Activated T-helper 1 cell treated with anti-CD3 and anti-CD28 coated beads, Interleukin-12 subunit alpha, Interleukin-12 subunit beta, Interleukin-2, Interleukin-4 antibody, amounts not matched to agents 30 ng/mL and 10 ng/mL and 1 ng/mL, durations not matched to agents 14 hours and 24 hours and 36 hours (primary cell): ENCODE measurements at regions not wholly inside any gene's neighbourhood (a gene's known extent, or its start where the extent isn't known, plus 50 kb on each side); places are given as distances from the start of the nearest gene placed in this dataset.

ENCODE experiments used
- DNase-seq: peaks from one replicate; pipeline ENCODE4 v3.0.0; 2021; ENCODE audit warnings: low spot score
- H3K27ac Mint-ChIP-seq: one replicate; pipeline ENCODE4 v1.8.0; 2021; ENCODE audit warnings: mild to moderate bottlenecking, mixed read lengths
- H3K27me3 Mint-ChIP-seq: one replicate; pipeline ENCODE4 v1.8.0; 2022; ENCODE audit warnings: mild to moderate bottlenecking, moderate library complexity, mixed read lengths; ENCODE audit not compliant: insufficient read depth
- H3K36me3 Mint-ChIP-seq: one replicate; pipeline ENCODE4 v1.8.0; 2021; ENCODE audit warnings: low read depth, mixed read lengths
- H3K4me1 Mint-ChIP-seq: one replicate; pipeline ENCODE4 v1.8.0; 2021; ENCODE audit warnings: low read depth, mixed read lengths
- H3K4me3 Mint-ChIP-seq: one replicate; pipeline ENCODE4 v1.8.0; 2021; ENCODE audit warnings: mild to moderate bottlenecking, moderate library complexity, mixed read lengths
- H3K9me3 Mint-ChIP-seq: one replicate; pipeline ENCODE4 v1.8.0; 2021; ENCODE audit warnings: mixed read lengths
- intact Hi-C: fragments of 100-400 bp; cut with micrococcal nuclease; formaldehyde crosslinking; loops from one replicate; pipeline ENCODE4 v1.15.1; 2024

- H3K4me3 Mint-ChIP-seq, result no peak overlapping the region
- H3K4me1 Mint-ChIP-seq, result no peaks in the 10 kb centered on the region
- H3K9me3 Mint-ChIP-seq, result no peaks in the 10 kb centered on the region
- H3K36me3 Mint-ChIP-seq, result no peaks in the 10 kb centered on the region
- no peak overlapping the region for H3K27ac Mint-ChIP-seq
- no peak for DNase-seq
- intact Hi-C loops, result no loop called here
- H3K27me3 Mint-ChIP-seq, result peaks cover 4% of the 10 kb centered on the region
These were observed 80.2 kb upstream of the BCL11A start for GRCh38 chr2:60633615-60634014.

DNA sequence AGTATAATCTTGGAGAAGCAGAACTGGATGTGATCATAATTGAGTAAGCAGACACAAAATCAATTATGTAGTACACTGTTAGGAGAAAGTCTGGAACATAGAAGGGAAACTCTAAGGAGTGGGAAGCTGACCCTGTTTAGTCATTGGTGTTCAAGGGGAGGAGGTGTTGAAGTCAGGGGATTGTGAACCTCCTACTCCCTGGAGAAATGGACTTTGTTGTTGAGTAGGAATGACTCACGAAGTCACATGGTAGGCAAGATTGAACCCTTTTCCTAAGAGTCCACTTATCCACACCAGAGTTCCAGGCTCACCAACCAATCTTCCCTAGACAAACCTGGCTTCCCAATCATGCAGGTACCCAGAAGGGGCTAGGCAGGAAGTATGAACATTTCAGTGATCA is 81.0 kb upstream of the BCL11A start:
- Mint-ChIP-seq H3K36me3 (no peaks in the 10 kb centered on the region), H3K9me3 (no peaks in the 10 kb centered on the region), H3K4me1 (no peaks in the 10 kb centered on the region), H3K27ac (no peak overlapping the region), H3K27me3 (peaks cover 4% of the 10 kb centered on the region), H3K4me3 (no peak overlapping the region)
- intact Hi-C loops, result no loop called here
- no peak for DNase-seq

DNA sequence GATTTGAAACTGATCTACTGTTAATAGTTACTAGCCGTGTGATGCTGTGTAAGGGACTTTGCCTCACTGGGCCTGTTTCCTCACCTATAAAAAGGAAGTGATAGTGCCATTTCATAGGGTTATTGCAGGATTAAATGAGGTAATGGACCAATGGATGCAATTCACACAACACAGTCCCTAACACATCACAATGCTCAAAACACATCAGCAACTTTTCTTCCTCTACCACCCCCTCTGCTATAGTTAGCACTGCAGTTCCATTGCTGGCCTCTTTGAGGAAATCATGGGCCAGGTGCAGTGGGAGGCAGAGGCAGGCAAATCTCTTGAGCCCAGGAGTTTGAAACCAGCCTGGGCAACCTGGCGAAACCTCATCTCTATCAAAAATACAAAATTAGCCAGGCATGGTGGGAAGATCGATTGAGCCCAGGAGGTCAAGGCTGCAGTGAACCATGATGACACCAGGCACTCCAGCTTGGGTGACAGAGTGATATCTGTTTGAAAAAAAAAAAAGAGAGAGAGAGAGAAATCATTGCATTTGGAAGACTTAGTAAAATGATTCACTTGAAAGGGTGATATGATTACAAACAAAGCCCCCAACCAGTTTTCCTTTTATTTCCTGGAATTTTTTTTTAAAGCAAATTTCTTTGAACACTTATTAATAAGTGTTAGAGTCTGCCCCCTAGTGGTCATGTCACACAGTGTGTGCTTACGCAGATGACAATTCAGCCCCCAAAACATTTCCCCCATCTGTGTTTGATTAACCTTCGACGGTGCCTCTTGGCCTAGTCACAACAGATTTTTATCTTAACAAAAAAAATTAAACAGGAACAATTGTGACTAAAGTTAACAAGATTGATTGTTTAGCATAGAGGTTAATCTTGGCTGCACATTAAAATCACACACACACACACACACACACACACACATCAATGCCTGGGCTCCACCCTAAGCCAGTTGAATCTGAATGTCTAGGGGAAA is 88.6 kb upstream of the BCL11A start:
- no peaks in the 10 kb centered on the region for H3K9me3 Mint-ChIP-seq
- H3K27ac Mint-ChIP-seq, result no peak overlapping the region
- no peaks in the 10 kb centered on the region for H3K4me1 Mint-ChIP-seq
- H3K27me3 Mint-ChIP-seq, result no peaks in the 10 kb centered on the region
- intact Hi-C loops, result no loop called here
- H3K4me3 Mint-ChIP-seq, result no peak overlapping the region
- no peak for DNase-seq
- no peaks in the 10 kb centered on the region for H3K36me3 Mint-ChIP-seq

GRCh38 chr2:60643747-60644146 is 90.3 kb upstream of the BCL11A start:
- intact Hi-C loops, result no loop called here
- H3K36me3 Mint-ChIP-seq, result no peaks in the 10 kb centered on the region
- H3K9me3 Mint-ChIP-seq, result no peaks in the 10 kb centered on the region
- H3K4me3 Mint-ChIP-seq, result no peak overlapping the region
- DNase-seq, result no peak
- no peak overlapping the region for H3K27ac Mint-ChIP-seq
- H3K4me1 Mint-ChIP-seq, result no peaks in the 10 kb centered on the region
- H3K27me3 Mint-ChIP-seq, result no peaks in the 10 kb centered on the region

DNA sequence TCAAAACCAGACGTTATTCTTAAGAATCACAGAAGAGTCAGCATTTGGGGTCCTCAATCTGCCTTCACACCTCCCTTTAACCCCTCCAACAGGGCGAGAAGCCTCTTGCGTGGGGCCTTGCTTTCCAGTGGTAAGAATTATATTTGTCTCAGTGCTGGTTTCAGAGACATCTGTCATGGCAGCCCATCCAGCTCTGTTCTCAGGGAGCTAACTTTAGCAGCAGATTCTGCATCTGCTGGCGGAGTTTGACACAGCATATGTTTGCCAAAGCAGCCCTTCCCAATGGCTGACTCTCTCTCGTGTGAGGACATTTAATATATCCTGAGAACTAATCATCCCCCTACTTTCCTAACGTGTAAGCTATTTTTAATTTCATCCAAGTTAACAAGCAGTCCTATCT is 91.5 kb upstream of the BCL11A start:
- Mint-ChIP-seq H3K27ac (no peak overlapping the region), H3K4me3 (no peak overlapping the region), H3K4me1 (no peaks in the 10 kb centered on the region), H3K36me3 (no peaks in the 10 kb centered on the region), H3K9me3 (no peaks in the 10 kb centered on the region), H3K27me3 (no peaks in the 10 kb centered on the region)
- intact Hi-C loops, result no loop called here
- DNase-seq, result no peak

DNA sequence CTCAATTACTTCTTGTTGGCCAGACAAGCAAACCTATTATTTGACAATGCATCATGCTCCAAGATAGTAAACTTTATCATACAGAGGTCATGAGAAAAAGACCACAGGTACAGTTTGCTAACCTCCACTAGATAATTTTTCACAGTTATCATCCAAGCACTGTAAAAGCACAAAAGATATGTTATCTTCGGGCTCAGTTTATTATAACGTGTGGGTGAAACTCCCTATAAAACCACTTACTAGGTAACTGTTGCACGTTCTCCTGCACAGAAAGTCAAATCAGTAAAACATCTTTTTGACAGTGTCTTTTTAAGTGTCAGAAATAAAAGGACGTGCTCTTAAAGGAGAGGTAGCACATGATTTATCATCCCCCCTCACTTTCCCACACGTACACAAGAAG is 94.7 kb upstream of the BCL11A start:
- Mint-ChIP-seq H3K27me3 (no peaks in the 10 kb centered on the region), H3K27ac (no peak overlapping the region)

GRCh38 chr2:60649721-60650120 is 96.3 kb upstream of the BCL11A start:
- no peaks in the 10 kb centered on the region for H3K9me3 Mint-ChIP-seq
- no peaks in the 10 kb centered on the region for H3K4me1 Mint-ChIP-seq
- no peak for DNase-seq
- H3K27ac Mint-ChIP-seq, result no peak overlapping the region
- intact Hi-C loops, result no loop called here
- no peaks in the 10 kb centered on the region for H3K36me3 Mint-ChIP-seq
- H3K4me3 Mint-ChIP-seq, result no peak overlapping the region
- H3K27me3 Mint-ChIP-seq, result no peaks in the 10 kb centered on the region

More for the DNA sequence above, 94.7 kb upstream of the BCL11A start:
- DNase-seq, result no peak
- Mint-ChIP-seq H3K36me3 (no peaks in the 10 kb centered on the region), H3K4me1 (no peaks in the 10 kb centered on the region), H3K4me3 (no peak overlapping the region), H3K9me3 (no peaks in the 10 kb centered on the region)
- intact Hi-C loops, result no loop called here

GRCh38 chr2:60652832-60653340 is 99.4 kb upstream of the BCL11A start:
- intact Hi-C loops, result no loop called here
- no peaks in the 10 kb centered on the region for H3K27me3 Mint-ChIP-seq
- no peaks in the 10 kb centered on the region for H3K36me3 Mint-ChIP-seq
- H3K9me3 Mint-ChIP-seq, result no peaks in the 10 kb centered on the region
- no peak overlapping the region for H3K4me3 Mint-ChIP-seq
- no peak for DNase-seq
- no peaks in the 10 kb centered on the region for H3K4me1 Mint-ChIP-seq
- no peak overlapping the region for H3K27ac Mint-ChIP-seq

DNA sequence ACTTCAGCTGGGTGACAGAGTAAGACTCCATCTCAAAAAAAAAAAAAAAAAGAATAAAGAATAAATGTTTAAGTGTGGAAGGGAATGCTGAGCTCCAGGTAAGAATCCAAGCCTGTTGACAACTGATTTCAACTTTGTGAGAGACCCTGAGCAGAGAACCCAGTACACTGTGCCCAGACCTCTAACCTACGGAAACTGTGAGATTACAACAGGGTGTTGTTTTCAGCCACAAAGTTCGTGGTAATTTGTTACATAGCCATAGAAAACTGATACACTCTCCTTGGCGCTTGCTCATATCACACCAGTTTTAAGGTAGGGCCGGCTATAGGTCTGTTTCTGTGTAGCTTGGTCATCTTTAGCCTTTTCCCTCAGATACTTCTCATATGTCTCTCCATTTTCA is 98.4 kb upstream of the PAPOLG start:
- peaks cover 2% of the 10 kb centered on the region for H3K27me3 Mint-ChIP-seq
- H3K9me3 Mint-ChIP-seq, result no peaks in the 10 kb centered on the region
- H3K4me3 Mint-ChIP-seq, result no peak overlapping the region
- no peaks in the 10 kb centered on the region for H3K4me1 Mint-ChIP-seq
- H3K36me3 Mint-ChIP-seq, result no peaks in the 10 kb centered on the region
- DNase-seq, result no peak
- no peak overlapping the region for H3K27ac Mint-ChIP-seq
- intact Hi-C loops, result no loop called here

DNA sequence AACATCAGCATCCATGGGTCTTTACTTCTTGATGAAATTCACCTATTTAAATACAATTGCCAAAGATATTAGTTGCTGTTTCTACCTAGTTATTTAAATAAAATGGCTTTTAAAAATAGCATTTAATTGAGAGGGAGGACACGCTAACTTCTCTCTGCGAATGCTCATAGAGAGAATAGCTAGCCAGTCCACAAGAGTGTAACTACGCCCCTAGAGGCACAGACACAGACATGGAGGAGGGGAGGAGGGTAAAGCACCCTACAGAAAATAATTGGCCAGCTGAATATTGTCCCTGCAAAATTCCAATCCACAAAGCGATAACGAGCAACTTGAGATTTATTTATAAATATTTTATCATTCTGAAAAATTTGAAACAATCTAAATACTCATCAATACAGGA is 97.0 kb upstream of the PAPOLG start:
- H3K27ac Mint-ChIP-seq, result no peak overlapping the region
- H3K27me3 Mint-ChIP-seq, result peaks cover 2% of the 10 kb centered on the region
- no peaks in the 10 kb centered on the region for H3K36me3 Mint-ChIP-seq
- intact Hi-C loops, result no loop called here
- no peaks in the 10 kb centered on the region for H3K4me1 Mint-ChIP-seq
- DNase-seq, result no peak
- H3K4me3 Mint-ChIP-seq, result no peak overlapping the region
- no peaks in the 10 kb centered on the region for H3K9me3 Mint-ChIP-seq

- Mint-ChIP-seq H3K9me3 (no peaks in the 10 kb centered on the region), H3K36me3 (no peaks in the 10 kb centered on the region), H3K4me3 (no peak overlapping the region), H3K27me3 (peaks cover 2% of the 10 kb centered on the region), H3K4me1 (no peaks in the 10 kb centered on the region), H3K27ac (no peak overlapping the region)
- no peak for DNase-seq
- intact Hi-C loops, result no loop called here
These were observed 94.9 kb upstream of the PAPOLG start for GRCh38 chr2:60661073-60661738.

DNA sequence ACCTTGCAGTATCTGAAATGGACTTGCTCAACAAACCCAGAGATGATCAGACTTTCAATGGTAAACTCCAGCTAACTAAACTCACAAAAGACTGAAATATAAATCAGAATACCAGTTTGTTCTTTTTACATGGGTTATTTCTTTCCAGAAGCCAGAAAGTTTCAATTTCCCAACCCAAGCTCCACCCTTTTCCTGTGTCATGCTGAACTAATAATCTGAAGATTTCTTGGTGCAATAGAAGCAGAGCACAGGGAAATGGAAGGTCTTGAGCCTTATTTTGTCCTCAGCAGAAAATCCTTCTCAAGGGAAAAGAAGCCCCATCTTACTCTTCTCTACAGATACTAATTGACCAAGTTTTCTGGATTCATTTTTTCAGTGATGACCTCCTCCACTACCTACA is 93.3 kb upstream of the PAPOLG start:
- Mint-ChIP-seq H3K27ac (no peak overlapping the region), H3K27me3 (peaks cover 2% of the 10 kb centered on the region), H3K36me3 (no peaks in the 10 kb centered on the region), H3K4me1 (no peaks in the 10 kb centered on the region), H3K4me3 (no peak overlapping the region), H3K9me3 (no peaks in the 10 kb centered on the region)
- no peak for DNase-seq
- intact Hi-C loops, result no loop called here

DNA sequence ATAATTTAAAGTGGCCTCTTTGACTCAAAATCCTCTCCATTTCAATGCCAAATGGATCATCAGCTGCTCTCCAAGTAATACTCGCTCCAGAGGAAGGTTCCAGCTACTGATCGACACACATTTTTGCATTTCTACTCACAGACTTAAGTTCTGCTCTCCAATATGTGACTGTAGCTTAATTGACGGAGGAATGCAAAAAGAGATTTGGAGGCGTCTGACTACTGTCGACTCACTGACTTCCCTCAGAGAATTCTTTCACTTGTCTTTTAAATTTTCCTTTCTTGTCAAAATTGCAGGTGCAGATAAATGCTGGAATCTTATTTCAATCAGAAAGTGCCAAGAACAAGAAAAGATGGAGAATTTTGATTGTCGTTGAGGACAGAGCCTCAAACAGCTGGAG is 84.1 kb upstream of the PAPOLG start:
- DNase-seq, result no peak
- no peak overlapping the region for H3K4me3 Mint-ChIP-seq

More for the DNA sequence above, 84.1 kb upstream of the PAPOLG start:
- Mint-ChIP-seq H3K27ac (no peak overlapping the region), H3K9me3 (no peaks in the 10 kb centered on the region), H3K36me3 (no peaks in the 10 kb centered on the region), H3K4me1 (peaks cover 4% of the 10 kb centered on the region), H3K27me3 (no peaks in the 10 kb centered on the region)
- intact Hi-C loops, result no loop called here
